Heart left ventricle (tissue), 16 donors: ENCODE measurements at regions not wholly inside any gene's neighbourhood (a gene's known extent, or its start where the extent isn't known, plus 50 kb on each side); places are given as distances from the start of the nearest gene placed in this dataset.

Source experiments
- ATAC-seq, 4 donors: fragments of 200-7000 bp; cut with Tn5 transposase; one replicate each; pipeline ENCODE4 v1.9.1; 2020 to 2022; ENCODE audit warnings: moderate library complexity in 4 of 4, mild to moderate bottlenecking in 3 of 4, moderate number of reproducible peaks in 1 of 4
- DNase-seq, 5 donors: peaks; one replicate each; pipeline ENCODE4 v3.0.0-alpha.2; 2020
- H3K27ac ChIP-seq, 12 donors: fragments of 200-600 bp; sonication (generic) in 4 of 12; one replicate each; pipeline versions ENCODE4 v1.5.0 to v1.8.0; 2016 to 2022; ENCODE audit warnings: mild to moderate bottlenecking in 2 of 12
- H3K27me3 ChIP-seq, 9 donors: fragments of 200-600 bp; sonication (generic) in 2 of 9; one replicate each; pipeline versions ENCODE4 v1.5.1 to v1.8.0; 2016 to 2022; ENCODE audit warnings: mild to moderate bottlenecking in 3 of 9
- H3K36me3 ChIP-seq, 9 donors: fragments of 200-600 bp; sonication (generic) in 2 of 9; one replicate each; pipeline versions ENCODE4 v1.5.0 to v1.8.0; 2018 to 2022; ENCODE audit warnings: mild to moderate bottlenecking in 2 of 9
- H3K4me1 ChIP-seq, 12 donors: fragments of 200-600 bp; sonication (generic) in 4 of 12; one replicate each; pipeline versions ENCODE4 v1.5.0 to v1.8.0; 2016 to 2022; ENCODE audit warnings: mild to moderate bottlenecking in 3 of 12
- H3K4me3 ChIP-seq, 12 donors: fragments of 200-600 bp; sonication (generic) in 4 of 12; one replicate each; pipeline versions ENCODE4 v1.5.0 to v1.8.0; 2017 to 2022; ENCODE audit warnings: mild to moderate bottlenecking in 9 of 12, moderate library complexity in 4 of 12
- H3K9me3 ChIP-seq, 12 donors: fragments of 200-600 bp; sonication (generic) in 4 of 12; one replicate each; pipeline versions ENCODE4 v1.5.0 to v1.8.0; 2016 to 2022; ENCODE audit warnings: mild to moderate bottlenecking in 1 of 12
- CTCF ChIP-seq, 12 donors: fragments of 200-600 bp; sonication (generic) in 4 of 12; IDR thresholded peaks; one replicate each; pipeline versions ENCODE4 v1.5.0 to v1.8.0; 2018 to 2022; ENCODE audit warnings: antibody characterized with exemption in 12 of 12, mild to moderate bottlenecking in 5 of 12
- POLR2A ChIP-seq, 2 donors: fragments of 450-650 bp; IDR thresholded peaks; one replicate each; pipeline ENCODE4 v1.6.1; 2017; ENCODE audit warnings: antibody characterized with exemption in 2 of 2, mild to moderate bottlenecking in 2 of 2, moderate library complexity in 2 of 2
- WGBS, 4 donors: extraction: QIAGEN DNeasy Blood & Tissue Kit in 2 of 4; methylation state at CpG; one replicate each; pipeline versions ENCODE4 v1.1.5 to v1.1.7; 2013 to 2018; 5-methylcytosine and 5-hydroxymethylcytosine counted together
- intact Hi-C, 10 donors: fragments of 100-400 bp; cut with DNase I; formaldehyde crosslinking; loops; one replicate each; pipeline versions ENCODE4 v1.11.1 to v1.14.2; 2022
- donor health status: ischemic (EF 13 %, LVEDD 7.1; RV severe dilation, severe dysfunction).
- donor health status: healthy with polysubstance abuse.
- donor health status: DM: no; HTN: yes; CAD: no.
- donor health status: DM: no; HTN: no; CAD: no.
- donor health status: ischemic (EF 25% LVEDD 6.9; RV normal size, moderate dysfunction).
- donor health status: ischemic (EF 25% LVEDD 5.7; RV mildly dilated, moderate dysfunction).
- donor health status: healthy.
- donor health status: DM: yes; HTN: yes; CAD: no.
- donor health status: ischemic (EF 35%, LVEDD 5.7; RV mildly dilated, moderate dysfunction).
- donor health status: nonischemic (EF 11% LVEDD 7.7; RV severe dilation, severe dysfunction).
- donor health status: DM: yes; HTN: yes; CAD: no.
- donor health status: PGD.
- donor health status: ischemic (EF 29% LVEDD 5.4; RV normal size, mild dysfunction).
- donor health status: nonischemic (EF 23%, LVEDD 6.1; RV moderate dilation, normal function).

- intact Hi-C loops = loop anchor here in 8 of 10 donors (1.0 to 10.0 kb wide), 11 partner anchors 42 to 96 kb away; partner anchors contain the start of gene MAP4 (in 2 of the 8)
- Histone ChIP-seq H3K9me3 (no peaks in the 10 kb centered on the region), H3K4me1 (peaks cover 0 to 50% (median 39%) of the 10 kb centered on the region in 12 donors), H3K36me3 (peaks cover 0 to 21% (median 0%) of the 10 kb centered on the region in 9 donors), H3K27ac (peak overlapping the region; percentile 90 to 100 (median 98)), H3K4me3 (peak overlapping the region; percentile 55 to 100 (median 94)), H3K27me3 (no peaks in the 10 kb centered on the region)
- DNase-seq = peak in 3 of 5 donors; percentile 43 to 61 (median 45)
- TF ChIP-seq CTCF (IDR thresholded peaks at IDR 0.05) (no peak), POLR2A (IDR thresholded peaks at IDR 0.05) (no peak)
- 0 to 2% (median 1%) methylated on average over 11 to 40 of the region's 40 CpGs for WGBS, 4 donors
- peak; percentile 1 to 32 (median 23) for ATAC-seq
These were observed 72.0 kb upstream of the MAP4 start for GRCh38 chr3:48088056-48088748.

GRCh38 chr3:48086705-48087104 is 70.5 kb upstream of the MAP4 start:
- no peak for DNase-seq
- no peak for TF ChIP-seq POLR2A (IDR thresholded peaks at IDR 0.05)
- TF ChIP-seq CTCF (IDR thresholded peaks at IDR 0.05) = no peak
- Histone ChIP-seq H3K27me3 (no peaks in the 10 kb centered on the region), H3K4me3 (peak overlapping the region in 9 of 12 donors; percentile 89 to 100 (median 97)), H3K36me3 (peaks cover 0 to 22% (median 0%) of the 10 kb centered on the region in 9 donors), H3K4me1 (peaks cover 0 to 65% (median 48%) of the 10 kb centered on the region in 12 donors), H3K27ac (peak overlapping the region in 11 of 12 donors; percentile 66 to 100 (median 98)), H3K9me3 (no peaks in the 10 kb centered on the region)
- intact Hi-C loops = loop anchor here in 8 of 10 donors (5.0 to 10.0 kb wide), 7 partner anchors 46 to 94 kb away; partner anchors contain the start of gene MAP4 (in 2 of the 8)
- ATAC-seq = no peak

GRCh38 chr3:48084929-48085328 is 68.7 kb upstream of the MAP4 start:
- Histone ChIP-seq H3K27me3 (no peaks in the 10 kb centered on the region), H3K27ac (peak overlapping the region in 8 of 12 donors; percentile 0 to 100 (median 64)), H3K4me1 (peaks cover 0 to 77% (median 55%) of the 10 kb centered on the region in 12 donors), H3K4me3 (no peak overlapping the region), H3K9me3 (no peaks in the 10 kb centered on the region), H3K36me3 (peaks cover 0 to 26% (median 9%) of the 10 kb centered on the region in 9 donors)
- no peak for TF ChIP-seq CTCF (IDR thresholded peaks at IDR 0.05)
- no peak for TF ChIP-seq POLR2A (IDR thresholded peaks at IDR 0.05)
- DNase-seq (no peak), ATAC-seq (no peak)
- intact Hi-C loops = loop anchor here in 8 of 10 donors (5.0 to 10.0 kb wide), 7 partner anchors 47 to 93 kb away; partner anchors contain the start of gene MAP4 (in 2 of the 8)
- 54 to 78% (median 64%) methylated on average over 1 of the region's 1 CpG for WGBS, 4 donors

GRCh38 chr3:48084170-48084569 is 68.0 kb upstream of the MAP4 start:
- no peaks in the 10 kb centered on the region for H3K9me3 ChIP-seq
- H3K4me3 ChIP-seq = no peak overlapping the region
- peaks cover 0 to 78% (median 48%) of the 10 kb centered on the region in 12 donors for H3K4me1 ChIP-seq
- no peaks in the 10 kb centered on the region for H3K27me3 ChIP-seq
- H3K36me3 ChIP-seq = peaks cover 0 to 26% (median 11%) of the 10 kb centered on the region in 9 donors
- 51 to 66% (median 60%) methylated on average over 2 of the region's 2 CpGs for WGBS, 4 donors
- intact Hi-C loops = loop anchor here in 1 of 10 donors (10.0 kb wide), 1 partner anchor 49 kb away; no protein-coding TSS in a partner anchor
- ATAC-seq = no peak
- peak overlapping the region in 5 of 12 donors; percentile 2 to 100 (median 34) for H3K27ac ChIP-seq
- TF ChIP-seq POLR2A (IDR thresholded peaks at IDR 0.05) (no peak), CTCF (IDR thresholded peaks at IDR 0.05) (no peak)
- DNase-seq = no peak
